Bronchial epithelial cell (primary cell): ENCODE measurements at regions not wholly inside any gene's neighbourhood (a gene's known extent, or its start where the extent isn't known, plus 50 kb on each side); places are given as distances from the start of the nearest gene placed in this dataset.

Experiments used
- DNase-seq: peaks from one replicate; pipeline ENCODE4 v3.0.0-alpha.2; 2010; ENCODE audit warnings: low read depth
- FAIRE-seq: peaks from 2 replicates; lab custom pipeline; 2011; peaks lifted over from hg19 to GRCh38; lab: Jason Lieb, UNC
- H3K27me3 ChIP-seq: 2 replicates; pipeline ENCODE4 v1.5.1; 2011; ENCODE audit warnings: low read length; ENCODE audit not compliant: control insufficient read depth, insufficient read depth
- H3K36me3 ChIP-seq: 2 replicates; pipeline ENCODE4 v1.5.1; 2011; ENCODE audit warnings: low read length; ENCODE audit not compliant: control insufficient read depth, insufficient read depth
- H3K4me3 ChIP-seq: 2 replicates; pipeline ENCODE4 v1.5.1; 2011; ENCODE audit warnings: mild to moderate bottlenecking, low read depth, low read length, control low read depth
- CTCF ChIP-seq: IDR thresholded peaks from 2 replicates; pipeline ENCODE4 v1.5.1; 2011; ENCODE audit warnings: mild to moderate bottlenecking, moderate library complexity, low read length, control low read depth, inconsistent platforms; ENCODE audit not compliant: insufficient read depth, severe bottlenecking

- H3K27me3 ChIP-seq = no peaks in the 10 kb centered on the region
- no peak for FAIRE-seq
- DNase-seq = no peak
- H3K4me3 ChIP-seq = no peak overlapping the region
- no peak for TF ChIP-seq CTCF
- H3K36me3 ChIP-seq = no peaks in the 10 kb centered on the region
Measured at GRCh38 chr2:59968441-59968840, 585.0 kb downstream of the BCL11A start.

GRCh38 chr2:59967691-59968090 is 585.8 kb downstream of the BCL11A start:
- H3K4me3 ChIP-seq = no peak overlapping the region
- TF ChIP-seq CTCF = no peak
- FAIRE-seq (no peak), DNase-seq (no peak)
- no peaks in the 10 kb centered on the region for H3K27me3 ChIP-seq
- H3K36me3 ChIP-seq = no peaks in the 10 kb centered on the region

- TF ChIP-seq CTCF = no peak
- no peaks in the 10 kb centered on the region for H3K36me3 ChIP-seq
- H3K27me3 ChIP-seq = no peaks in the 10 kb centered on the region
- H3K4me3 ChIP-seq = no peak overlapping the region
- FAIRE-seq (no peak), DNase-seq (no peak)
Measured at GRCh38 chr2:59963157-59963556, 590.3 kb downstream of the BCL11A start.

GRCh38 chr2:59961746-59962145 is 591.7 kb downstream of the BCL11A start:
- FAIRE-seq = no peak

GRCh38 chr2:59959944-59960343 is 593.5 kb downstream of the BCL11A start:
- DNase-seq = no peak
- FAIRE-seq = no peak
- no peaks in the 10 kb centered on the region for H3K36me3 ChIP-seq
- TF ChIP-seq CTCF = no peak
- no peaks in the 10 kb centered on the region for H3K27me3 ChIP-seq
- no peak overlapping the region for H3K4me3 ChIP-seq

More at GRCh38 chr2:59961746-59962145, 591.7 kb downstream of the BCL11A start:
- DNase-seq = no peak
- no peaks in the 10 kb centered on the region for H3K27me3 ChIP-seq
- TF ChIP-seq CTCF = no peak
- H3K36me3 ChIP-seq = no peaks in the 10 kb centered on the region
- no peak overlapping the region for H3K4me3 ChIP-seq

- DNase-seq (no peak), FAIRE-seq (no peak)
- Histone ChIP-seq H3K27me3 (no peaks in the 10 kb centered on the region), H3K4me3 (no peak overlapping the region), H3K36me3 (no peaks in the 10 kb centered on the region)
- TF ChIP-seq CTCF = no peak
Measured at GRCh38 chr2:59957504-59957903, 596.0 kb downstream of the BCL11A start.
